IMR-90 (cell line): ENCODE measurements at regions not wholly inside any gene's neighbourhood (a gene's known extent, or its start where the extent isn't known, plus 50 kb on each side); places are given as distances from the start of the nearest gene placed in this dataset.

ENCODE experiments used
- ATAC-seq: fragments of 200-7000 bp; cut with Tn5 transposase; 2 replicates; pipeline ENCODE4 v1.9.1; 2020; ENCODE audit warnings: low read depth, mild to moderate bottlenecking, moderate library complexity
- BruUV-seq: library from RNA; stranded (reverse); fragments of 400-500 nt; replicated peaks from 2 replicates; lab custom pipeline; 2021; lab: Mats Ljungman, UMichigan
- CTCF ChIA-PET: fragments of 300-600 bp; formaldehyde crosslinking; extraction: SDS; loops from one replicate; lab custom pipeline; 2021; ENCODE audit warnings: antibody characterized with exemption; lab: Yijun Ruan, JAX
- POLR2A ChIA-PET: fragments of 300-600 bp; sonication (Branson Sonifier 250); formaldehyde crosslinking; loops from one replicate; lab custom pipeline; 2022; ENCODE audit warnings: antibody characterized with exemption; ENCODE audit not compliant: unreplicated experiment; lab: Charles Lee
- DNase-seq: peaks from one replicate; pipeline ENCODE4 v3.0.0; 2013
- H2AFZ ChIP-seq: replicated peaks from 2 replicates; pipeline ENCODE3; 2013; ENCODE audit warnings: low read length, mild to moderate bottlenecking; ENCODE audit not compliant: poor library complexity
- H2AK5ac ChIP-seq: 2 replicates; pipeline ENCODE4 v1.6.1; 2013; ENCODE audit warnings: low read depth, low read length, inconsistent platforms
- H2AK9ac ChIP-seq: replicated peaks from 2 replicates; pipeline ENCODE3; 2013; ENCODE audit warnings: mild to moderate bottlenecking, low read depth, low read length, moderate library complexity; ENCODE audit not compliant: poor library complexity
- H2BK120ac ChIP-seq: 2 replicates; pipeline ENCODE4 v1.6.1; 2013; ENCODE audit warnings: low read depth, low read length, inconsistent platforms
- H2BK15ac ChIP-seq: 3 replicates; pipeline ENCODE4 v1.6.1; 2013; ENCODE audit warnings: low read depth, low read length, inconsistent platforms
- H2BK20ac ChIP-seq: 2 replicates; pipeline ENCODE4 v1.6.1; 2013; ENCODE audit warnings: low read depth, mild to moderate bottlenecking, inconsistent platforms, low read length, moderate library complexity
- H2BK5ac ChIP-seq: 2 replicates; pipeline ENCODE4 v1.6.1; 2013; ENCODE audit warnings: mild to moderate bottlenecking, low read depth, low read length, inconsistent platforms; ENCODE audit not compliant: poor library complexity, severe bottlenecking
- H3K14ac ChIP-seq: replicated peaks from 2 replicates; pipeline ENCODE4 v1.6.1; 2013; ENCODE audit warnings: low read depth, low read length, inconsistent platforms
- H3K18ac ChIP-seq: 2 replicates; pipeline ENCODE4 v1.6.1; 2013; ENCODE audit warnings: low read depth, low read length, control low read depth
- H3K23ac ChIP-seq: 2 replicates; pipeline ENCODE4 v1.6.1; 2013; ENCODE audit warnings: low read depth, low read length, inconsistent platforms
- H3K27ac ChIP-seq: 2 replicates; pipeline ENCODE4 v1.5.1; 2013; ENCODE audit warnings: mild to moderate bottlenecking, control low read depth, low read length; ENCODE audit not compliant: insufficient read depth
- H3K27me3 ChIP-seq: 2 replicates; pipeline ENCODE4 v1.6.1; 2013; ENCODE audit warnings: low read length; ENCODE audit not compliant: control insufficient read depth, insufficient read depth
- H3K36me3 ChIP-seq: 2 replicates; pipeline ENCODE4 v1.6.1; 2013; ENCODE audit warnings: low read length, mixed read lengths; ENCODE audit not compliant: control insufficient read depth, insufficient read depth
- H3K4ac ChIP-seq: 2 replicates; pipeline ENCODE4 v1.6.1; 2013; ENCODE audit warnings: low read depth, low read length, inconsistent platforms
- H3K4me1 ChIP-seq: 2 replicates; pipeline ENCODE4 v1.6.1; 2013; ENCODE audit warnings: low read length, mixed read lengths; ENCODE audit not compliant: control insufficient read depth, insufficient read depth
- H3K4me2 ChIP-seq: 2 replicates; pipeline ENCODE4 v1.6.1; 2013; ENCODE audit warnings: low read depth, mild to moderate bottlenecking, control low read depth, low read length, moderate library complexity
- H3K4me3 ChIP-seq: 2 replicates; pipeline ENCODE4 v1.5.1; 2013; ENCODE audit warnings: low read depth, mild to moderate bottlenecking, control low read depth, low read length, moderate library complexity; ENCODE audit not compliant: insufficient read depth
- H3K56ac ChIP-seq: 2 replicates; pipeline ENCODE4 v1.6.1; 2013; ENCODE audit warnings: low read length, inconsistent platforms; ENCODE audit not compliant: insufficient read depth; ENCODE audit errors: extremely low read depth
- H3K79me1 ChIP-seq, 2 experiments: 2 replicates each; pipeline ENCODE4 v1.6.1; 2013; ENCODE audit warnings: low read length in 2 of 2, inconsistent platforms in 1 of 2, low read depth in 1 of 2
- H3K9ac ChIP-seq: 2 replicates; pipeline ENCODE4 v1.6.1; 2013; ENCODE audit warnings: low read depth, low read length, control low read depth
- H3K9me1 ChIP-seq: 2 replicates; pipeline ENCODE4 v1.6.1; 2013; ENCODE audit warnings: low read length, inconsistent platforms; ENCODE audit not compliant: insufficient read depth
- H3K9me3 ChIP-seq: 2 replicates; pipeline ENCODE4 v1.6.1; 2013; ENCODE audit warnings: low read length; ENCODE audit not compliant: control insufficient read depth, insufficient read depth
- H4K20me1 ChIP-seq: 2 replicates; pipeline ENCODE4 v1.6.1; 2013; ENCODE audit warnings: low read length, inconsistent platforms; ENCODE audit not compliant: insufficient read depth
- H4K5ac ChIP-seq: 2 replicates; pipeline ENCODE4 v1.6.1; 2013; ENCODE audit warnings: mild to moderate bottlenecking, low read depth, low read length, control low read depth
- H4K8ac ChIP-seq, 2 experiments: 2 replicates each; pipeline ENCODE4 v1.6.1; 2013; ENCODE audit warnings: low read depth in 2 of 2, low read length in 2 of 2, control low read depth in 1 of 2, inconsistent platforms in 1 of 2
- H4K91ac ChIP-seq: 2 replicates; pipeline ENCODE4 v1.6.1; 2013; ENCODE audit warnings: low read depth, low read length, inconsistent platforms; ENCODE audit not compliant: insufficient read depth
- BHLHE40 ChIP-seq: fragments of 150-350 bp; IDR thresholded peaks from 2 replicates; pipeline ENCODE4 v1.6.1; 2016; ENCODE audit warnings: mild to moderate bottlenecking, low read depth, low read length
- CEBPB ChIP-seq: IDR thresholded peaks from 2 replicates; pipeline ENCODE4 v1.6.1; 2012; ENCODE audit warnings: low read depth, low read length, improper control_type of control experiment
- ELK1 ChIP-seq: fragments of 150-350 bp; IDR thresholded peaks from 2 replicates; pipeline ENCODE4 v1.6.1; 2016; ENCODE audit warnings: low read depth, mild to moderate bottlenecking, low read length, moderate library complexity, borderline replicate concordance
- FOS ChIP-seq: fragments of 150-350 bp; IDR thresholded peaks from 2 replicates; pipeline ENCODE4 v1.6.1; 2016; ENCODE audit warnings: low read depth, low read length
- MAFK ChIP-seq: IDR thresholded peaks from 2 replicates; pipeline ENCODE4 v1.6.1; 2012; ENCODE audit warnings: low read depth, low read length, improper control_type of control experiment
- MXI1 ChIP-seq: IDR thresholded peaks from 2 replicates; pipeline ENCODE4 v1.6.1; 2012; ENCODE audit warnings: low read depth, mild to moderate bottlenecking, low read length, moderate library complexity, borderline replicate concordance
- NFE2L2 ChIP-seq: fragments of 150-350 bp; IDR thresholded peaks from 2 replicates; pipeline ENCODE4 v1.6.1; 2016; ENCODE audit warnings: low read depth, mild to moderate bottlenecking, low read length
- RCOR1 ChIP-seq: IDR thresholded peaks from 2 replicates; pipeline ENCODE4 v1.6.1; 2012; ENCODE audit warnings: mild to moderate bottlenecking, low read length, improper control_type of control experiment; ENCODE audit not compliant: insufficient replicate concordance
- RFX5 ChIP-seq: IDR thresholded peaks from 2 replicates; pipeline ENCODE4 v1.8.0; 2012; ENCODE audit warnings: low read depth, mild to moderate bottlenecking, low read length, moderate library complexity
- SMC3 ChIP-seq: fragments of 150-350 bp; IDR thresholded peaks from 2 replicates; pipeline ENCODE4 v1.6.1; 2016; ENCODE audit warnings: low read depth, mild to moderate bottlenecking, antibody characterized with exemption, low read length, moderate library complexity
- WGBS, 2 experiments: methylation state at CpG; one replicate each; pipeline versions ENCODE4 v1.1.5 to v1.1.7; 2013; ENCODE audit warnings: missing lambda C conversion rate in 2 of 2; ENCODE audit not compliant: insufficient read length in 1 of 2; ENCODE audit errors: extremely low coverage in 2 of 2; 5-methylcytosine and 5-hydroxymethylcytosine counted together
- dilution Hi-C: fragments of 300-500 bp; cut with HindIII; formaldehyde crosslinking; loops from one replicate; pipeline ENCODE4 v1.14.3; 2018; ENCODE audit warnings: low sequenced_read_pairs; ENCODE audit not compliant: unreplicated experiment
- in situ Hi-C: fragments of 300-500 bp; cut with MboI; formaldehyde crosslinking; loops from 3 replicates; pipeline ENCODE4 v1.14.3; 2019; ENCODE audit warnings: low sequenced_read_pairs, inconsistent platforms, mixed read lengths
- intact Hi-C: fragments of 100-400 bp; cut with micrococcal nuclease; formaldehyde crosslinking; loops from 2 replicates; pipeline ENCODE4 v1.10.0; 2022

- Histone ChIP-seq H4K8ac (no peak overlapping the region), H3K4me2 (no peak overlapping the region), H2AFZ (no peak overlapping the region), H3K4me1 (no peaks in the 10 kb centered on the region), H3K79me1 (no peaks in the 10 kb centered on the region), H3K27ac (no peak overlapping the region), H2BK5ac (no peak overlapping the region), H3K23ac (no peak overlapping the region), H3K9me1 (no peaks in the 10 kb centered on the region), H3K9me3 (no peaks in the 10 kb centered on the region), H3K14ac (no peak overlapping the region), H3K27me3 (no peaks in the 10 kb centered on the region; the same call in 1 of the 2 replicates), H2AK9ac (no peak overlapping the region), H4K20me1 (no peaks in the 10 kb centered on the region), H3K4me3 (no peak overlapping the region), H4K91ac (no peak overlapping the region), H2BK20ac (no peak overlapping the region), H2AK5ac (no peak overlapping the region), H4K5ac (no peak overlapping the region), H3K36me3 (no peaks in the 10 kb centered on the region), H3K9ac (no peak overlapping the region), H3K56ac (no peak overlapping the region), H3K4ac (no peak overlapping the region), H3K18ac (no peak overlapping the region), H2BK15ac (no peak overlapping the region), H2BK120ac (no peak overlapping the region)
- WGBS, 2 experiments: no CpG with 5 or more reads among the region's 4 CpGs
- in situ Hi-C loops (no loop called here), intact Hi-C loops (no loop called here), dilution Hi-C loops (no loop called here)
- DNase-seq (no peak), ATAC-seq (no peak)
- TF ChIP-seq RFX5: no peak
- TF ChIP-seq ELK1: no peak
- TF ChIP-seq FOS: no peak
- TF ChIP-seq RCOR1: no peak
- no peak for TF ChIP-seq MAFK
- no peak for TF ChIP-seq NFE2L2
- TF ChIP-seq MXI1: no peak
- no peak for TF ChIP-seq CEBPB
- TF ChIP-seq SMC3: no peak
- TF ChIP-seq BHLHE40: no peak
- BruUV-seq: no TSS peak
- ChIA-PET POLR2A (no interaction called here), CTCF (interaction anchor here (1.2 kb wide), 1 partner anchor 10 kb away, joined by 3 read pairs; no protein-coding TSS in a partner anchor)
Observed at GRCh38 chr4:173703021-173703420, 173.0 kb upstream of the HAND2 start.
